Astrocyte of the hippocampus (primary cell): ENCODE measurements at regions not wholly inside any gene's neighbourhood (a gene's known extent, or its start where the extent isn't known, plus 50 kb on each side); places are given as distances from the start of the nearest gene placed in this dataset.
A peak's percentile ranks its signal among the peaks of the same experiment; 100 is the strongest.
"Not testable (repeated sequence)": the region's sequence is repeated elsewhere in the genome, so short reads cannot be mapped to it uniquely, and the experiment has no call there.

ENCODE experiments used
- DNase-seq: peaks from one replicate; pipeline ENCODE4 v3.0.0; 2011; ENCODE audit warnings: low read depth, low spot score

DNA sequence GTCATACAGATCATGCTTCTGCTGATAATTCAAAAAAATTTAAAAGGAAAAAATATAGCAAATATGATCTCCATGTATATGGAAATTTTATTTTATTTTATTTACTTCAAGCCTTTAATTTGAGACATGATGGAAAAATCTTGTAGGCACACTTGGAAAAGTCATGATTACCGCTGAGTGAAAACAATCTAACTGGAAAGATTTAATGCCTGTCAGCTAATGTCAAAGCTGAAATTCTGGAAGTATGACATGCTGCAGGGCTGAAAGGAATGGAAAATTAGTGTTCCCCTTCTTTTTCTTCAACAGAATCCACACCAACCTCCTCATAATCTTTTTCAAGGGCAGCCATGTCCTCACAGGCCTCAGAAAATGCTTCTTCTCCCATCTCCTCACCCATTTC is 58.2 kb downstream of the RPRM start:
- no peak for DNase-seq

GRCh38 chr2:153417077-153417476 is 61.5 kb downstream of the RPRM start:
- peak; percentile 19 for DNase-seq

DNA sequence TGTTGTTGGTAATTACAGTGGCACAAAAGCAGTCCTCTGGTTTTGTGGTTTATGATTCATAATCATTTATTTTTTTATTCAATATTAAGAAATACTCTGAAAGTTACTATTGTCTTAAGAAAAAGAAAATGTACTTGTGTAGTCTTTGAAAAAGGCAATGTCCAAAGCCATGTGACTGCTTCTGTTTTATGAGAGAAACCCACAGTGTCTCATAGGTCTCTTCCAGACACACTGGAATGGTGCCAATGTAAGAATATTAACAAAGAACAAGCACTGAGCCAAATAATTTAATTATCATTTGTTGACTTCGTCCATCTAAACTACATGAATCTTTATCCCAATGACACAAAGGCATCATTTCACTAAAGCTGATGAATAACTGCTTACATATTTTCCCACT is 62.5 kb downstream of the RPRM start:
- peak; percentile 34 for DNase-seq

DNA sequence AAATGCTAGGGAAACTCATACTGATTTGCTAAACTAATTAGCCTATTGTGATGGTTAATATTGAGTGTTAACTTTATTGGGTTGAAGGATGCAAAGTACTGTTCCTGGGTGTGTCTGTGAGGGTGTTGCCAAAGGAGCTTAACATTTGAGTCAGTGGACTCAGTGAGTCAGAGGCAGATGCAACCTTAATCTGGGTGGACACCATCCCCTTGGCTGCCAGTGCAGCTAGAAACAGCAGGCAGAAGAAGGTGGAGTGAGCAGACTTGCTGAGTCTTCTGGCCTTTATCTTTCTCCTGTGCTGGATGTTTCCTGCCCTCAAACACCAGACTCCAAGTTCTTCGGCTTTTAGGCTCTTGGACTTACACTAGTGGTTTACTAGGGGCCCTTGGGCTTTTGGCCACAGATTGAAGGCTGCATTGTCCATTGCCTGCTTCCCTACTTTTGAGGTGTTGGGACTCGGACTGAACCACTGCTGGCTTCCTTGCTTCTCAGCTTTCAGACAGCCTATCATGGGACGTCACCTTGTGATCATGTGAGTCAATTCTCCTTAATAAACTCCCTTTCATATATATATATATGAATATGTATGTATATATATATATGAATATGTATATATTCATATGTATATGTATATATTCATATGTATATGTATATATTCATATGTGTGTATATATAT is 69.7 kb downstream of the RPRM start:
- no peak for DNase-seq

- no peak for DNase-seq
Observed at GRCh38 chr2:153405196-153405595, 73.4 kb downstream of the RPRM start.

GRCh38 chr2:153404792-153405191 is 73.8 kb downstream of the RPRM start:
- DNase-seq: no peak

DNA sequence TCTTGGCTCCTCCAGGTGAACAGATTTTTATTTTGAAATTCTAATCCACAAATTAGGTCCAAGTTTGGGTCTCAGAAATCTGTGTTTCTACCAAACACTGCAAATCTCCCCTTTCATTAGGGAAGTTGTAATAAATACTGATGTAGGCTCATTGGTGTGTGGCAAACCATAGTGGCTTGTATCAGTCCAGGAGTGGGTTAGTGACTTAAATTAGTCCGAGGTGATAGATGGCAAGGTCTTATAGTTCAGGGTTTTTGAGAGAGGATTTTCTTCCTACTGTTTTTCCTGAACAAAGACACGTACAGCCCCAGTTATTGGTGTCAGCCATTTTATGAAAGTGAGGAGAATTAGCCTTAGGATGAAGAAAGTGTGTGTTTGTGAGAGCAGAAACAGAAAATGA is 74.6 kb downstream of the RPRM start:
- no peak for DNase-seq

DNA sequence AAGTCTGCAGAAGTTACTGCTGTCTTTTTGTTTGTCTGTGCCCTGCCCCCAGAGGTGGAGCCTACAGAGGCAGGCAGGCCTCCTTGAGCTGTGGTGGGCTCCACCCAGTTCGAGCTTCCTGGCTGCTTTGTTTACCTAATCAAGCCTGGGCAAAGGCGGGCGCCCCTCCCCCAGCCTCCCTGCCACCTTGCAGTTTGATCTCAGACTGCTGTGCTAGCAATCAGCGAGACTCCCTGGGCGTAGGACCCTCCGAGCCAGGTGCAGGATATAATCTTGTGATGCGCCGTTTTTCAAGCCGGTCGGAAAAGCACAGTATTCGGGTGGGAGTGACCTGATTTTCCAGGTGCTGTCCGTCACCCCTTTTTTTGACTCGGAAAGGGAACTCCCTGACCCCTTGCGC is 75.2 kb downstream of the RPRM start:
- DNase-seq: not testable (repeated sequence)

DNA sequence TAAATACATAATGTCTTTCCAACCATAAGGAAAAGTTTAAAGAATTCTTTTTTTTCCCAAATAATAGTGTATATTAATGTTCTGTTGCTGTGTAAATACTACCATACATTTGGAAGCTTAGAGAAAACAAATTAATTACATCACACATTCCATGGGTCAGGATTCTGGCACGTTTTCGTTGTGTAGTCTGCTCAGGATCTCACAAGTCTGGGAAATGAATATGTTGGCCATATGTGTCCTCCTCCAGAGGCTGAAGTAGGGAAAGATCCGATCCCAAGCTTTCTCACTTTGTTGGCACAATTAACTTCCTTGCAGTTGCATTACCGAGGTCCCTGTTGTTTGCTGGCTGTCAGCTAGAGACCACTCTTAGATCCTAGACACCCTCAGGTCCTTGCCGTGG is 83.9 kb downstream of the RPRM start:
- DNase-seq: peak; percentile 63

DNA sequence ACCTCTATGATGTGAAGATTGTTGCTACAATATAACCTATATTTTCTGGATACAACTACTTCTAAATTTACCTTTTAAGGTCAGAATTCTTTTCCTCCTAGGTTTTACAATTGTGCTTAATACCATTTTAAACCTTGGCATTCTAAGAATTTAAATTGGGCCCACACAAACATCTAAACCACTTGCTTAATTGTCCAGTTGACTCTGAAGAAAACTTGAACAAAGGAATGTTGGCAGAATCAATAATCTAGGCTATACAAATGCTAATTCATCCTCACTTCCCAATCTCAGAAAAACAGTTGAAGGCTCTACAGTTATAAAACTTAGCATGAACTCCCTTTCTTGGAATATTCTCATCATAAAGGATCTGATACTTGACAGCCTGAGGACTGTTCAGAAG is 84.3 kb downstream of the RPRM start:
- DNase-seq: peak; percentile 73

DNA sequence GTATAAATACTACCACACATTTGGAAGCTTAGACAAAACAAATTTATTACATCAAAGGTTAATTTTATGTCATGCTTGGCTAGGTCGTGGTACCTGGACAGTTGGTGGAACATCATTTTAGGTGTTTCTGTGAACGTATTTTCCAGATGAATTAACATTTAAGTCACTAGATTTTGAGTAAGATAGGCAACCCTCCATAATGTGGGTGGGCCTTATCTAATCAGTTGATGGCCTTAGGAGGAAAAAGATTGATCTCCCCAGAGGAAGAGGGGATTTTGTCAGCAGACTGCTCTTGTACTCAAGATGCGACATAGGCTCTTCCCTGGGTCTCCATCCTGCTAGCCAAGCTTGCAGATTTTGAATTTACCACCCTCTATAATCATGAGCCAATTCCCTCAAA is 85.0 kb downstream of the RPRM start:
- DNase-seq: no peak

GRCh38 chr2:153391131-153391530 is 87.4 kb downstream of the RPRM start:
- DNase-seq: peak; percentile 18

- DNase-seq: peak; percentile 93
Observed at GRCh38 chr2:153388246-153388645, 90.3 kb downstream of the RPRM start.

GRCh38 chr2:153387203-153387602 is 91.4 kb downstream of the RPRM start:
- peak; percentile 34 for DNase-seq

GRCh38 chr2:153386481-153386897 is 92.1 kb downstream of the RPRM start:
- DNase-seq: peak; percentile 93

- DNase-seq: no peak
Observed at GRCh38 chr2:153373510-153374279, 104.9 kb downstream of the RPRM start.

- peak; percentile 3 for DNase-seq
Observed at GRCh38 chr2:153360239-153360638, 118.3 kb downstream of the RPRM start.

DNA sequence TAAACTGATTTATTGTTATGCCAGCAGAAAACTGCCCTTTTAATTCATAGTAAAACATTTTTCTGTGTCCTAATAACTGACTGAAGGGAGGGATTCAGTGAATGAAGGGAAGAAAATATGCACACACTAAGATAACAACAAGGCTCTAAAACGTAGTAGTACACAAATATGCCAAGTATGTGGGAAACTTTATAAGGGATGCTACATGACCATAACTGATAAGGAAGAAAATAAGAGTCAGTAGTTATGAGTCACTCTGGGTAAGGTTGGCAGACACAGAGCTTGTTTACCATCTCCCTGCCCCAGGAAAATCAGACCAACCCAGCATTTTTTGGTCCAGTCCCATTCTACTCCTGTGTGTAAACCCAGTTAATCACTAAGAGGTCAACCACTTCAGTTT is 124.2 kb downstream of the RPRM start:
- peak; percentile 84 for DNase-seq

DNA sequence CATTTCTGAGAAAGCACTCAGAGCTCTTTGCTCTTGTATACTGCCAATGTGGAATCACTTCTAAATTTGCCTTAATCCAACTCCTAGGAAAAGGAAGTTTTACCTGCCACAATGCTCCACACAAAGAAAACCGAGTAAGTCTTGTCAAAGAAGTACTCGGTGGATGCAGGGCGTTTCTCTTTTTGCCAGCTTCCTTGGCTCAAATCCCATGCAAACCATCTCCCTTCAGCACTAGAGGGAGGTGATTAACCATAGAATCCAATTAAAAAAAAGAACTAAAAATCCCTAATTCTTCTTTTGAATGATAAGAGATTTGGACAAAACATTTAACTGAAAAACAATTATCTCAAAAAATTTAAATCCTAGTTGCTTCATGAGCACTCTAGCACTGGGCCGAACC is 129.0 kb downstream of the RPRM start:
- DNase-seq: no peak

GRCh38 chr2:153347818-153348495 is 130.6 kb downstream of the RPRM start:
- no peak for DNase-seq

DNA sequence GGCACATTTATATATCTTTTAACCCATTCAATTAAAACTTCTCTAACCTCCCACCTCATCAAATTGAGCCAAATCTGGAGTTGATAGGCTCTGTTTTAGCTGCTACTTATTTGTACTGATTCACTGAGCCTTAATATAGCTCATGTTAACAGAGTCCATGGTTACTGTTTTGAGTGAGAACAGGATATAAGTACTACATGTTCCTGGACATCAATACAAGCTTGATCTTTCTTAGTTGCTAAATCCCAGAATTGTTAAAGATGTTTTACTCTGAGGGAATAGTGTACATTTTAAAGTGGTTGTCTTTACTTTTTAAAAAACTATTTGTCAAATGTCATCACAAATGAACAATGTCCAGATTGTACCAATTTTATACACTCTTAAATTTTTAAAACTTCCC is 157.7 kb downstream of the RPRM start:
- no peak for DNase-seq

DNA sequence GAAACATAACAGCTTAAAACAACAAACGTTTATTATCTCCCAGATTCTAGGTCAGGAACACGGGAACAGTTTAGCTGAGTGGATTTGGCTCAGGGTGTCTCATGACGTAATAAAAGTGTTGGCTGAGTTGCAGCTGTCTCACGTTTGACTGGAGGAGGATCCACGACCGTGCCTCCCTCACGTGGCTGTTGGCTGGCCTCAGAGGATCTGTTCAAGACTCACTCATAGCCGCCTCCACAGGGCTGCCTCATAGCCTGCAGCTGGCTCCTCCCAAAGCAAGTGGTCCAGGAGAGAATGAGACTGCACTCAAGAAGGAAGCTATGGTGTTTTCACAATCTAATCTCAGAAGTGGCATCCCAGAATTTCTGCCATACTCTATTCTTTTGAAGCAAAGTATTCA is 167.1 kb downstream of the RPRM start:
- no peak for DNase-seq

DNA sequence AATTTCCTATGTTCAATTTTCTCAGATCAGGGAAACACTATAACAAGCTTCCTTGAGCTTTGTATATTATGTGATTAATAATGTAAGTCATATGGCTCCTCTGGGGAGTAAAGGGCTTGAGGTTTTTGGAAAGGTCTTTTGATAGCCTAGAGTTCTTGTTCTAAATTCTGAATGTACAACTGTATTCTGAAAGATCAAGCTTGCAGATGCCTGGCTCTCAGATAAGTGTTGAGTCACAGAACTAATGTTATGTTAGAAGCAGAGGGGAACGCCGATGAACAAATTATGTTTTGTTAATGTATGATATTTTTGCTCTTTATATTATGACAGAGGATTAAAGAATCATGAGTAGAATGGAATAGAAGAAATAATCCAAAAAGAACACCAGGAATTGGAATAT is 170.1 kb downstream of the RPRM start:
- DNase-seq: no peak
